ENCODE measurements at regions not wholly inside any gene's neighbourhood (a gene's known extent, or its start where the extent isn't known, plus 50 kb on each side); places are given as distances from the start of the nearest gene placed in this dataset.

- Histone ChIP-seq H3K27ac (no peak overlapping the region), H3K36me3 (no peaks in the 10 kb centered on the region), H3K4me3 (no peak overlapping the region), H3K4me1 (peaks cover 0 to 5% (median 0%) of the 10 kb centered on the region in 12 donors), H3K9me3 (peaks cover 0 to 4% (median 0%) of the 10 kb centered on the region in 12 donors), H3K27me3 (no peaks in the 10 kb centered on the region)
- no peak for ATAC-seq
- WGBS, 4 donors = 51 to 74% (median 59%) methylated on average over 2 of the region's 2 CpGs
- DNase-seq = no peak
- intact Hi-C loops (cut with DNase I) = loop anchor here in 1 of 10 donors (10.0 kb wide), 1 partner anchor 608 kb away; the partner anchor contains the start of gene ZNF608
- TF ChIP-seq, protein P1, sequence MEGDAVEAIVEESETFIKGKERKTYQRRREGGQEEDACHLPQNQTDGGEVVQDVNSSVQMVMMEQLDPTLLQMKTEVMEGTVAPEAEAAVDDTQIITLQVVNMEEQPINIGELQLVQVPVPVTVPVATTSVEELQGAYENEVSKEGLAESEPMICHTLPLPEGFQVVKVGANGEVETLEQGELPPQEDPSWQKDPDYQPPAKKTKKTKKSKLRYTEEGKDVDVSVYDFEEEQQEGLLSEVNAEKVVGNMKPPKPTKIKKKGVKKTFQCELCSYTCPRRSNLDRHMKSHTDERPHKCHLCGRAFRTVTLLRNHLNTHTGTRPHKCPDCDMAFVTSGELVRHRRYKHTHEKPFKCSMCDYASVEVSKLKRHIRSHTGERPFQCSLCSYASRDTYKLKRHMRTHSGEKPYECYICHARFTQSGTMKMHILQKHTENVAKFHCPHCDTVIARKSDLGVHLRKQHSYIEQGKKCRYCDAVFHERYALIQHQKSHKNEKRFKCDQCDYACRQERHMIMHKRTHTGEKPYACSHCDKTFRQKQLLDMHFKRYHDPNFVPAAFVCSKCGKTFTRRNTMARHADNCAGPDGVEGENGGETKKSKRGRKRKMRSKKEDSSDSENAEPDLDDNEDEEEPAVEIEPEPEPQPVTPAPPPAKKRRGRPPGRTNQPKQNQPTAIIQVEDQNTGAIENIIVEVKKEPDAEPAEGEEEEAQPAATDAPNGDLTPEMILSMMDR (IDR thresholded peaks at IDR 0.05) = no peak
- TF ChIP-seq POLR2A (IDR thresholded peaks at IDR 0.05) = no peak
Observed at GRCh38 chr5:124136609-124137008, 609.8 kb downstream of the ZNF608 start.

- no peak for DNase-seq
- no peak for TF ChIP-seq POLR2A (IDR thresholded peaks at IDR 0.05)
- TF ChIP-seq, protein P1 (IDR thresholded peaks at IDR 0.05) = no peak
- no peaks in the 10 kb centered on the region for H3K36me3 ChIP-seq
- H3K4me3 ChIP-seq = no peak overlapping the region
- peaks cover 0 to 11% (median 0%) of the 10 kb centered on the region in 12 donors for H3K4me1 ChIP-seq
- H3K27me3 ChIP-seq = no peaks in the 10 kb centered on the region
- no peaks in the 10 kb centered on the region for H3K9me3 ChIP-seq
- H3K27ac ChIP-seq = no peak overlapping the region
- intact Hi-C loops (cut with DNase I) = loop anchor here in 1 of 10 donors (10.0 kb wide), 1 partner anchor 610 kb away; the partner anchor contains the start of gene ZNF608
- 35 to 60% (median 40%) methylated on average over 2 of the region's 2 CpGs for WGBS, 4 donors
- ATAC-seq = no peak
Observed at GRCh38 chr5:124134941-124135340, 611.5 kb downstream of the ZNF608 start.

DNA sequence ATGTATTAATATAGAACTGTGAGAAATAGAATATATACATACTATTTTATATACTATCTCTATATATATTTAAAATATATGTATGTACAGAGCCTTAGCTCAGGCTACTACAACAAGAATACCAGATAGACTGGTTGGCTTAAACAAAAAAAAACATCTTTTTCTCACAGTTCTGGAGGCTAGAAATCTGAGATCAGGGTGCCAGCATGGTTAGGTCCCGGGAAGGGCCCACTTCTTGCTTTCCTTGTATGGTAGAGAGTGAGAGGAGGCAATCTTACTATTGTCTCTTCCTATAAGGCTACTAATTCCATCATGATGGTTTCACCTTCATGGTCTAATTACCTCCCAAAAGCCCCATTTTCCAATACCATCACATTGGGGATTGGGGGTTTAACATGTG, 613.0 kb downstream of the ZNF608 start:
- no peaks in the 10 kb centered on the region for H3K9me3 ChIP-seq
- WGBS, 4 donors = 90 to 92% (median 91%) methylated on average over 1 of the region's 1 CpG
- no peak overlapping the region for H3K4me3 ChIP-seq
- no peaks in the 10 kb centered on the region for H3K27me3 ChIP-seq
- no peak for ATAC-seq
- no peak for TF ChIP-seq POLR2A (IDR thresholded peaks at IDR 0.05)
- TF ChIP-seq, protein P1 (IDR thresholded peaks at IDR 0.05) = no peak
- no peak overlapping the region for H3K27ac ChIP-seq
- H3K36me3 ChIP-seq = no peaks in the 10 kb centered on the region
- intact Hi-C loops (cut with DNase I) = loop anchor here in 1 of 10 donors (10.0 kb wide), 1 partner anchor 611 kb away; the partner anchor contains the start of gene ZNF608
- H3K4me1 ChIP-seq = peaks cover 0 to 8% (median 0%) of the 10 kb centered on the region in 12 donors
- no peak for DNase-seq

- TF ChIP-seq, protein P1 (IDR thresholded peaks at IDR 0.05) = no peak
- TF ChIP-seq POLR2A (IDR thresholded peaks at IDR 0.05) = no peak
- no peak for ATAC-seq
Observed at GRCh38 chr5:124132843-124133242, 613.6 kb downstream of the ZNF608 start.

More at GRCh38 chr5:124132843-124133242, 613.6 kb downstream of the ZNF608 start:
- H3K27ac ChIP-seq = no peak overlapping the region
- H3K27me3 ChIP-seq = no peaks in the 10 kb centered on the region
- intact Hi-C loops (cut with DNase I) = loop anchor here in 1 of 10 donors (10.0 kb wide), 1 partner anchor 612 kb away; the partner anchor contains the start of gene ZNF608
- no peaks in the 10 kb centered on the region for H3K9me3 ChIP-seq
- no peak overlapping the region for H3K4me3 ChIP-seq
- no peaks in the 10 kb centered on the region for H3K36me3 ChIP-seq
- peaks cover 0 to 11% (median 0%) of the 10 kb centered on the region in 12 donors for H3K4me1 ChIP-seq
- no peak for DNase-seq
